Vagina (tissue), 2 donors: ENCODE measurements at regions not wholly inside any gene's neighbourhood (a gene's known extent, or its start where the extent isn't known, plus 50 kb on each side); places are given as distances from the start of the nearest gene placed in this dataset.

Experiments used
- CTCF ChIP-seq, 3 experiments: fragments of 450-650 bp in 2 of 3; fragments of 200-600 bp in 1 of 3; sonication (generic) in 1 of 3; IDR thresholded peaks; one replicate each; pipeline ENCODE4 v1.5.1; 2017 to 2019; ENCODE audit warnings: antibody characterized with exemption in 3 of 3, mild to moderate bottlenecking in 2 of 3, moderate library complexity in 2 of 3
- POLR2A ChIP-seq, 2 donors: fragments of 450-650 bp; IDR thresholded peaks; one replicate each; pipeline ENCODE4 v1.6.1; 2017; ENCODE audit warnings: antibody characterized with exemption in 2 of 2, mild to moderate bottlenecking in 2 of 2, moderate library complexity in 2 of 2

- TF ChIP-seq CTCF (IDR thresholded peaks at IDR 0.05): no peak
- TF ChIP-seq POLR2A (IDR thresholded peaks at IDR 0.05): no peak
Observed at GRCh38 chr22:47563406-47564157, 801.1 kb downstream of the TBC1D22A start.
